MM.1S (cell line): ENCODE measurements at regions not wholly inside any gene's neighbourhood (a gene's known extent, or its start where the extent isn't known, plus 50 kb on each side); places are given as distances from the start of the nearest gene placed in this dataset.

Source experiments
- DNase-seq: peaks from one replicate; pipeline ENCODE4 v3.0.0-alpha.2; 2015
- H2AFZ ChIP-seq: fragments of 300-600 bp; sonication (generic); 2 replicates; pipeline ENCODE4 v1.6.0; 2016; ENCODE audit warnings: antibody characterized with exemption, low read length
- H3F3A ChIP-seq: fragments of 300-600 bp; sonication (generic); 2 replicates; pipeline ENCODE4 v1.6.1; 2016; ENCODE audit warnings: mild to moderate bottlenecking, antibody characterized with exemption, low read length, moderate library complexity, mixed read lengths; ENCODE audit not compliant: insufficient read depth
- H3K27ac ChIP-seq: fragments of 300-600 bp; sonication (generic); 2 replicates; pipeline ENCODE4 v1.5.1; 2016; ENCODE audit warnings: mild to moderate bottlenecking, low read length
- H3K27me3 ChIP-seq: fragments of 300-600 bp; sonication (generic); replicated peaks from 2 replicates; pipeline ENCODE4 v1.6.0; 2016; ENCODE audit warnings: low read length; ENCODE audit not compliant: insufficient read depth
- H3K36me3 ChIP-seq: fragments of 300-600 bp; sonication (generic); replicated peaks from 2 replicates; pipeline ENCODE4 v1.6.1; 2016; ENCODE audit warnings: mild to moderate bottlenecking, low read length, mixed read lengths; ENCODE audit not compliant: insufficient read depth
- H3K4me1 ChIP-seq: fragments of 300-600 bp; sonication (generic); 2 replicates; pipeline ENCODE4 v1.6.1; 2016; ENCODE audit warnings: low read length, mixed read lengths
- H3K4me2 ChIP-seq: fragments of 300-600 bp; sonication (generic); 2 replicates; pipeline ENCODE4 v1.6.0; 2016; ENCODE audit warnings: low read depth, low read length
- H3K4me3 ChIP-seq: fragments of 300-600 bp; sonication (generic); 2 replicates; pipeline ENCODE4 v1.5.1; 2016; ENCODE audit warnings: low read length, mixed read lengths
- H3K79me2 ChIP-seq: fragments of 300-600 bp; sonication (generic); 2 replicates; pipeline ENCODE4 v1.6.1; 2016; ENCODE audit warnings: mixed run types, low read length, mixed read lengths
- H3K9ac ChIP-seq: fragments of 300-600 bp; sonication (generic); 2 replicates; pipeline ENCODE4 v1.6.1; 2016; ENCODE audit warnings: low read length, mixed read lengths
- H3K9me2 ChIP-seq: fragments of 300-600 bp; sonication (generic); replicated peaks from 2 replicates; pipeline ENCODE4 v1.6.1; 2016; ENCODE audit warnings: mild to moderate bottlenecking, low read length, mixed read lengths; ENCODE audit not compliant: insufficient read depth
- H3K9me3 ChIP-seq: fragments of 300-600 bp; sonication (generic); replicated peaks from 2 replicates; pipeline ENCODE4 v1.6.1; 2016; ENCODE audit warnings: mild to moderate bottlenecking, low read length, mixed read lengths; ENCODE audit not compliant: insufficient read depth
- H4K20me1 ChIP-seq: fragments of 300-600 bp; sonication (generic); 2 replicates; pipeline ENCODE4 v1.6.1; 2016; ENCODE audit warnings: mild to moderate bottlenecking, low read length, moderate library complexity, mixed read lengths; ENCODE audit not compliant: insufficient read depth
- EZH2 ChIP-seq: fragments of 300-600 bp; sonication (generic); optimal IDR thresholded peaks from 2 replicates; pipeline ENCODE3; 2017; ENCODE audit warnings: low read depth, mild to moderate bottlenecking, antibody characterized with exemption, low read length, mixed read lengths
- EZH2phosphoT487 ChIP-seq: fragments of 300-600 bp; sonication (generic); IDR thresholded peaks from 2 replicates; pipeline ENCODE4 v1.6.1; 2018; ENCODE audit warnings: antibody characterized with exemption, low read length
- TF ChIP-seq, protein P1 (sequence below): fragments of 300-600 bp; sonication (generic); IDR thresholded peaks from 2 replicates; pipeline ENCODE4 v1.5.1; 2016; ENCODE audit warnings: antibody characterized with exemption, low read length, mixed read lengths

DNA sequence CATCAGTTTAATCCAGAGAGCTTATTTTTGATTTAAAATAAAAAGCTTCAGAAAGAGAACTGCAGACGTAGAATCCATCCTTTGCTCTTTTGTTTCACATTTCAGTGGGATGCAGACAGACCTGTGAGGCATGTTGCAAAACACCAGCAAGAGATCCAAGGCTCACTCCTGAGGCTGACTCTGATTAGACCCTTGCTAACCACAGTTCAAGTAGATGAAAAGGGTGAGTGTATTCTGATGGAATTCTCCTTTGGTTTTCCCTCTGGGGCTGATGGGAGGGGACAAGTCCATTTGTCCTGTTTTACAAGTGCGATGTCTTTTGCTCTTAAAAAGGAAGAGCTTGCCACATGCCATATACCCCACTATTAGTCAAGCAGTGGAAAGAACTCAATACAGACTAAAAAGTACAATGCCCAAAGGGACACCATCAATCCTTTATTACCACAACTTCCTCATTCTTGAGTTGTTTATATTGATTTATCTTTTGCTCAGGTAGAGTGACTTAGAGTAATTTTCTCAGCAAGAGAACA lies 772.7 kb downstream of the MAFB start:
- H3K4me1 ChIP-seq: no peaks in the 10 kb centered on the region
- no peaks in the 10 kb centered on the region for H3K36me3 ChIP-seq
- H3K4me3 ChIP-seq: no peak overlapping the region
- H3K79me2 ChIP-seq: no peaks in the 10 kb centered on the region
- no peak for DNase-seq
- no peak overlapping the region for H2AFZ ChIP-seq
- no peaks in the 10 kb centered on the region for H4K20me1 ChIP-seq
- no peaks in the 10 kb centered on the region for H3K27me3 ChIP-seq
- TF ChIP-seq, protein P1, sequence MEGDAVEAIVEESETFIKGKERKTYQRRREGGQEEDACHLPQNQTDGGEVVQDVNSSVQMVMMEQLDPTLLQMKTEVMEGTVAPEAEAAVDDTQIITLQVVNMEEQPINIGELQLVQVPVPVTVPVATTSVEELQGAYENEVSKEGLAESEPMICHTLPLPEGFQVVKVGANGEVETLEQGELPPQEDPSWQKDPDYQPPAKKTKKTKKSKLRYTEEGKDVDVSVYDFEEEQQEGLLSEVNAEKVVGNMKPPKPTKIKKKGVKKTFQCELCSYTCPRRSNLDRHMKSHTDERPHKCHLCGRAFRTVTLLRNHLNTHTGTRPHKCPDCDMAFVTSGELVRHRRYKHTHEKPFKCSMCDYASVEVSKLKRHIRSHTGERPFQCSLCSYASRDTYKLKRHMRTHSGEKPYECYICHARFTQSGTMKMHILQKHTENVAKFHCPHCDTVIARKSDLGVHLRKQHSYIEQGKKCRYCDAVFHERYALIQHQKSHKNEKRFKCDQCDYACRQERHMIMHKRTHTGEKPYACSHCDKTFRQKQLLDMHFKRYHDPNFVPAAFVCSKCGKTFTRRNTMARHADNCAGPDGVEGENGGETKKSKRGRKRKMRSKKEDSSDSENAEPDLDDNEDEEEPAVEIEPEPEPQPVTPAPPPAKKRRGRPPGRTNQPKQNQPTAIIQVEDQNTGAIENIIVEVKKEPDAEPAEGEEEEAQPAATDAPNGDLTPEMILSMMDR: no peak
- TF ChIP-seq EZH2phosphoT487: no peak
- no peak overlapping the region for H3K4me2 ChIP-seq
- no peaks in the 10 kb centered on the region for H3F3A ChIP-seq
- H3K9me3 ChIP-seq: no peaks in the 10 kb centered on the region
- H3K9me2 ChIP-seq: no peaks in the 10 kb centered on the region
- no peak overlapping the region for H3K27ac ChIP-seq
- H3K9ac ChIP-seq: no peak overlapping the region

DNA sequence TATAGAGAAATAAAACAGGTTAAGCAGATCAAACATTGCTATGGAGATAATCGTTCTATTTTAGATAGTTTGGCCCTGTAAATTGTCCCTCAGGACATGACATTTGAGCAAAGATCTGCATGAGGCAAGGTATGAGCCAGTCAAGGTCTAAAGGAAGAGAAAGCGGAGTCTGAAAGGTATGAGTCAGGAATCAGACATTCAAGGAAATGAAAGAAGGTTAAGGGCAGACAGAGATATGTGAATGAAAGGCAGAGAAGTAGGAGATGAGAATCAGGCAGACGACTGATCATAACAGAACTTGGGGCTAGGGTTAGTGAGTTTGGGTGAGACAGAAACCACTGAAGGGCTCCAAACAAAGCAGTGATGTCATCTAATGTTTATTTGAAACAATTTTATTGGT lies 775.8 kb downstream of the MAFB start:
- Histone ChIP-seq H3F3A (no peaks in the 10 kb centered on the region), H3K4me2 (no peak overlapping the region), H4K20me1 (no peaks in the 10 kb centered on the region), H3K9me3 (no peaks in the 10 kb centered on the region), H3K79me2 (no peaks in the 10 kb centered on the region), H3K9ac (no peak overlapping the region), H3K4me3 (no peak overlapping the region), H3K27ac (no peak overlapping the region), H3K27me3 (no peaks in the 10 kb centered on the region), H3K4me1 (no peaks in the 10 kb centered on the region), H3K9me2 (no peaks in the 10 kb centered on the region), H2AFZ (no peak overlapping the region), H3K36me3 (no peaks in the 10 kb centered on the region)
- TF ChIP-seq EZH2 (no peak), EZH2phosphoT487 (no peak)
- no peak for DNase-seq

GRCh38 chr20:39911497-39911896 lies 777.5 kb downstream of the MAFB start:
- TF ChIP-seq EZH2 (no peak), EZH2phosphoT487 (no peak)
- TF ChIP-seq, protein P1: no peak

GRCh38 chr20:39910536-39910935 lies 778.5 kb downstream of the MAFB start:
- TF ChIP-seq, protein P1: no peak
- TF ChIP-seq EZH2 (no peak), EZH2phosphoT487 (no peak)
- Histone ChIP-seq H3F3A (no peaks in the 10 kb centered on the region), H3K27ac (no peak overlapping the region), H3K9ac (no peak overlapping the region), H3K36me3 (no peaks in the 10 kb centered on the region), H3K27me3 (no peaks in the 10 kb centered on the region), H4K20me1 (no peaks in the 10 kb centered on the region), H3K4me1 (no peaks in the 10 kb centered on the region), H3K9me2 (no peaks in the 10 kb centered on the region), H3K9me3 (no peaks in the 10 kb centered on the region), H3K4me3 (no peak overlapping the region), H3K4me2 (no peak overlapping the region), H3K79me2 (no peaks in the 10 kb centered on the region), H2AFZ (no peak overlapping the region)
- no peak for DNase-seq

More at GRCh38 chr20:39911497-39911896, 777.5 kb downstream of the MAFB start:
- H2AFZ ChIP-seq: no peak overlapping the region
- H3K4me3 ChIP-seq: no peak overlapping the region
- H3K4me2 ChIP-seq: no peak overlapping the region
- H3K9ac ChIP-seq: no peak overlapping the region
- no peak for DNase-seq
- H3K9me3 ChIP-seq: no peaks in the 10 kb centered on the region
- no peaks in the 10 kb centered on the region for H3F3A ChIP-seq
- no peak overlapping the region for H3K27ac ChIP-seq
- no peaks in the 10 kb centered on the region for H3K36me3 ChIP-seq
- no peaks in the 10 kb centered on the region for H3K27me3 ChIP-seq
- H3K9me2 ChIP-seq: no peaks in the 10 kb centered on the region
- no peaks in the 10 kb centered on the region for H3K4me1 ChIP-seq
- no peaks in the 10 kb centered on the region for H4K20me1 ChIP-seq
- no peaks in the 10 kb centered on the region for H3K79me2 ChIP-seq
